IMR-90 (cell line): ENCODE measurements at regions not wholly inside any gene's neighbourhood (a gene's known extent, or its start where the extent isn't known, plus 50 kb on each side); places are given as distances from the start of the nearest gene placed in this dataset.

ENCODE experiments used
- ATAC-seq: fragments of 200-7000 bp; cut with Tn5 transposase; 2 replicates; pipeline ENCODE4 v1.9.1; 2020; ENCODE audit warnings: low read depth, mild to moderate bottlenecking, moderate library complexity
- BruUV-seq: library from RNA; stranded (reverse); fragments of 400-500 nt; replicated peaks from 2 replicates; lab custom pipeline; 2021; lab: Mats Ljungman, UMichigan
- CTCF ChIA-PET: fragments of 300-600 bp; formaldehyde crosslinking; extraction: SDS; loops from one replicate; lab custom pipeline; 2021; ENCODE audit warnings: antibody characterized with exemption; lab: Yijun Ruan, JAX
- POLR2A ChIA-PET: fragments of 300-600 bp; sonication (Branson Sonifier 250); formaldehyde crosslinking; loops from one replicate; lab custom pipeline; 2022; ENCODE audit warnings: antibody characterized with exemption; ENCODE audit not compliant: unreplicated experiment; lab: Charles Lee
- DNase-seq: peaks from one replicate; pipeline ENCODE4 v3.0.0; 2013
- H2AFZ ChIP-seq: replicated peaks from 2 replicates; pipeline ENCODE3; 2013; ENCODE audit warnings: low read length, mild to moderate bottlenecking; ENCODE audit not compliant: poor library complexity
- H2AK5ac ChIP-seq: 2 replicates; pipeline ENCODE4 v1.6.1; 2013; ENCODE audit warnings: low read depth, low read length, inconsistent platforms
- H2AK9ac ChIP-seq: replicated peaks from 2 replicates; pipeline ENCODE3; 2013; ENCODE audit warnings: mild to moderate bottlenecking, low read depth, low read length, moderate library complexity; ENCODE audit not compliant: poor library complexity
- H2BK120ac ChIP-seq: 2 replicates; pipeline ENCODE4 v1.6.1; 2013; ENCODE audit warnings: low read depth, low read length, inconsistent platforms
- H2BK15ac ChIP-seq: 3 replicates; pipeline ENCODE4 v1.6.1; 2013; ENCODE audit warnings: low read depth, low read length, inconsistent platforms
- H2BK20ac ChIP-seq: 2 replicates; pipeline ENCODE4 v1.6.1; 2013; ENCODE audit warnings: low read depth, mild to moderate bottlenecking, inconsistent platforms, low read length, moderate library complexity
- H2BK5ac ChIP-seq: 2 replicates; pipeline ENCODE4 v1.6.1; 2013; ENCODE audit warnings: mild to moderate bottlenecking, low read depth, low read length, inconsistent platforms; ENCODE audit not compliant: poor library complexity, severe bottlenecking
- H3K14ac ChIP-seq: replicated peaks from 2 replicates; pipeline ENCODE4 v1.6.1; 2013; ENCODE audit warnings: low read depth, low read length, inconsistent platforms
- H3K18ac ChIP-seq: 2 replicates; pipeline ENCODE4 v1.6.1; 2013; ENCODE audit warnings: low read depth, low read length, control low read depth
- H3K23ac ChIP-seq: 2 replicates; pipeline ENCODE4 v1.6.1; 2013; ENCODE audit warnings: low read depth, low read length, inconsistent platforms
- H3K27ac ChIP-seq: 2 replicates; pipeline ENCODE4 v1.5.1; 2013; ENCODE audit warnings: mild to moderate bottlenecking, control low read depth, low read length; ENCODE audit not compliant: insufficient read depth
- H3K27me3 ChIP-seq: 2 replicates; pipeline ENCODE4 v1.6.1; 2013; ENCODE audit warnings: low read length; ENCODE audit not compliant: control insufficient read depth, insufficient read depth
- H3K36me3 ChIP-seq: 2 replicates; pipeline ENCODE4 v1.6.1; 2013; ENCODE audit warnings: low read length, mixed read lengths; ENCODE audit not compliant: control insufficient read depth, insufficient read depth
- H3K4ac ChIP-seq: 2 replicates; pipeline ENCODE4 v1.6.1; 2013; ENCODE audit warnings: low read depth, low read length, inconsistent platforms
- H3K4me1 ChIP-seq: 2 replicates; pipeline ENCODE4 v1.6.1; 2013; ENCODE audit warnings: low read length, mixed read lengths; ENCODE audit not compliant: control insufficient read depth, insufficient read depth
- H3K4me2 ChIP-seq: 2 replicates; pipeline ENCODE4 v1.6.1; 2013; ENCODE audit warnings: low read depth, mild to moderate bottlenecking, control low read depth, low read length, moderate library complexity
- H3K4me3 ChIP-seq: 2 replicates; pipeline ENCODE4 v1.5.1; 2013; ENCODE audit warnings: low read depth, mild to moderate bottlenecking, control low read depth, low read length, moderate library complexity; ENCODE audit not compliant: insufficient read depth
- H3K56ac ChIP-seq: 2 replicates; pipeline ENCODE4 v1.6.1; 2013; ENCODE audit warnings: low read length, inconsistent platforms; ENCODE audit not compliant: insufficient read depth; ENCODE audit errors: extremely low read depth
- H3K79me1 ChIP-seq, 2 experiments: 2 replicates each; pipeline ENCODE4 v1.6.1; 2013; ENCODE audit warnings: low read length in 2 of 2, inconsistent platforms in 1 of 2, low read depth in 1 of 2
- H3K9ac ChIP-seq: 2 replicates; pipeline ENCODE4 v1.6.1; 2013; ENCODE audit warnings: low read depth, low read length, control low read depth
- H3K9me1 ChIP-seq: 2 replicates; pipeline ENCODE4 v1.6.1; 2013; ENCODE audit warnings: low read length, inconsistent platforms; ENCODE audit not compliant: insufficient read depth
- H3K9me3 ChIP-seq: 2 replicates; pipeline ENCODE4 v1.6.1; 2013; ENCODE audit warnings: low read length; ENCODE audit not compliant: control insufficient read depth, insufficient read depth
- H4K20me1 ChIP-seq: 2 replicates; pipeline ENCODE4 v1.6.1; 2013; ENCODE audit warnings: low read length, inconsistent platforms; ENCODE audit not compliant: insufficient read depth
- H4K5ac ChIP-seq: 2 replicates; pipeline ENCODE4 v1.6.1; 2013; ENCODE audit warnings: mild to moderate bottlenecking, low read depth, low read length, control low read depth
- H4K8ac ChIP-seq, 2 experiments: 2 replicates each; pipeline ENCODE4 v1.6.1; 2013; ENCODE audit warnings: low read depth in 2 of 2, low read length in 2 of 2, control low read depth in 1 of 2, inconsistent platforms in 1 of 2
- H4K91ac ChIP-seq: 2 replicates; pipeline ENCODE4 v1.6.1; 2013; ENCODE audit warnings: low read depth, low read length, inconsistent platforms; ENCODE audit not compliant: insufficient read depth
- BHLHE40 ChIP-seq: fragments of 150-350 bp; IDR thresholded peaks from 2 replicates; pipeline ENCODE4 v1.6.1; 2016; ENCODE audit warnings: mild to moderate bottlenecking, low read depth, low read length
- CEBPB ChIP-seq: IDR thresholded peaks from 2 replicates; pipeline ENCODE4 v1.6.1; 2012; ENCODE audit warnings: low read depth, low read length, improper control_type of control experiment
- CTCF ChIP-seq: conservative IDR thresholded peaks from 2 replicates; pipeline ENCODE4 v1.5.1; 2012; ENCODE audit warnings: mild to moderate bottlenecking, low read depth, low read length, improper control_type of control experiment
- FOS ChIP-seq: fragments of 150-350 bp; IDR thresholded peaks from 2 replicates; pipeline ENCODE4 v1.6.1; 2016; ENCODE audit warnings: low read depth, low read length
- MAZ ChIP-seq: IDR thresholded peaks from 2 replicates; pipeline ENCODE4 v1.6.1; 2012; ENCODE audit warnings: low read depth, mild to moderate bottlenecking, low read length, improper control_type of control experiment, moderate library complexity, borderline replicate concordance
- SMC3 ChIP-seq: fragments of 150-350 bp; IDR thresholded peaks from 2 replicates; pipeline ENCODE4 v1.6.1; 2016; ENCODE audit warnings: low read depth, mild to moderate bottlenecking, antibody characterized with exemption, low read length, moderate library complexity
- USF2 ChIP-seq: fragments of 150-350 bp; IDR thresholded peaks from 2 replicates; pipeline ENCODE4 v1.6.1; 2017; ENCODE audit warnings: mild to moderate bottlenecking, antibody characterized with exemption, low read length, low read depth
- WGBS, 2 experiments: methylation state at CpG; one replicate each; pipeline versions ENCODE4 v1.1.5 to v1.1.7; 2013; ENCODE audit warnings: missing lambda C conversion rate in 2 of 2; ENCODE audit not compliant: insufficient read length in 1 of 2; ENCODE audit errors: extremely low coverage in 2 of 2; 5-methylcytosine and 5-hydroxymethylcytosine counted together
- dilution Hi-C: fragments of 300-500 bp; cut with HindIII; formaldehyde crosslinking; loops from one replicate; pipeline ENCODE4 v1.14.3; 2018; ENCODE audit warnings: low sequenced_read_pairs; ENCODE audit not compliant: unreplicated experiment
- in situ Hi-C: fragments of 300-500 bp; cut with MboI; formaldehyde crosslinking; loops from 3 replicates; pipeline ENCODE4 v1.14.3; 2019; ENCODE audit warnings: low sequenced_read_pairs, inconsistent platforms, mixed read lengths
- intact Hi-C: fragments of 100-400 bp; cut with micrococcal nuclease; formaldehyde crosslinking; loops from 2 replicates; pipeline ENCODE4 v1.10.0; 2022

- Histone ChIP-seq H2AK9ac (no peak overlapping the region), H2BK120ac (no peak overlapping the region), H3K36me3 (no peaks in the 10 kb centered on the region), H3K23ac (no peak overlapping the region), H4K91ac (no peak overlapping the region), H3K4me3 (no peak overlapping the region), H3K9me3 (peaks cover 8% of the 10 kb centered on the region), H3K79me1 (no peaks in the 10 kb centered on the region), H2BK20ac (no peak overlapping the region), H2AFZ (no peak overlapping the region), H4K5ac (no peak overlapping the region), H4K20me1 (no peaks in the 10 kb centered on the region), H2BK15ac (no peak overlapping the region), H3K27ac (no peak overlapping the region), H3K4me1 (peaks cover 11% of the 10 kb centered on the region), H3K18ac (no peak overlapping the region), H3K4ac (no peak overlapping the region), H4K8ac (no peak overlapping the region), H3K4me2 (no peak overlapping the region), H3K14ac (no peak overlapping the region), H2BK5ac (no peak overlapping the region), H2AK5ac (no peak overlapping the region), H3K27me3 (peaks cover 11% of the 10 kb centered on the region), H3K56ac (no peak overlapping the region), H3K9ac (no peak overlapping the region), H3K9me1 (no peaks in the 10 kb centered on the region)
- intact Hi-C loops, result no loop called here
- no TSS peak for BruUV-seq
- ATAC-seq (peak; percentile 62), DNase-seq (peak; percentile 89)
- in situ Hi-C loops, result no loop called here
- ChIA-PET POLR2A (no interaction called here), CTCF (interaction anchor here (1.2 kb wide), 1 partner anchor 10 kb away, joined by 3 read pairs; no protein-coding TSS in a partner anchor)
- no peak for TF ChIP-seq MAZ
- peak; percentile 79 for TF ChIP-seq USF2
- 0 out of 2 replicates have a peak, but pooled peaks have one; percentile 13 for TF ChIP-seq SMC3
- TF ChIP-seq FOS, result peak; percentile 60
- TF ChIP-seq BHLHE40, result 0 out of 2 replicates have a peak, but pooled peaks have one; percentile 26
- TF ChIP-seq CEBPB, result peak; percentile 51
- no peak for TF ChIP-seq CTCF
- dilution Hi-C loops, result no loop called here
- WGBS, 2 experiments, result no CpG with 5 or more reads among the region's 5 CpGs
Measured at GRCh38 chr22:27220339-27220738, 563.0 kb downstream of the MIAT start.
